GM19351 (cell line): ENCODE measurements at regions not wholly inside any gene's neighbourhood (a gene's known extent, or its start where the extent isn't known, plus 50 kb on each side); places are given as distances from the start of the nearest gene placed in this dataset.
A peak's percentile ranks its signal among the peaks of the same experiment; 100 is the strongest.
"Not testable (repeated sequence)": the region's sequence is repeated elsewhere in the genome, so short reads cannot be mapped to it uniquely, and the experiment has no call there.

Experiments
- ATAC-seq: cut with Tn5 transposase; IDR thresholded peaks from one replicate; pipeline ENCODE4 v1.9.1; 2021; ENCODE audit warnings: mild to moderate bottlenecking, moderate library complexity; ENCODE audit not compliant: unreplicated experiment

DNA sequence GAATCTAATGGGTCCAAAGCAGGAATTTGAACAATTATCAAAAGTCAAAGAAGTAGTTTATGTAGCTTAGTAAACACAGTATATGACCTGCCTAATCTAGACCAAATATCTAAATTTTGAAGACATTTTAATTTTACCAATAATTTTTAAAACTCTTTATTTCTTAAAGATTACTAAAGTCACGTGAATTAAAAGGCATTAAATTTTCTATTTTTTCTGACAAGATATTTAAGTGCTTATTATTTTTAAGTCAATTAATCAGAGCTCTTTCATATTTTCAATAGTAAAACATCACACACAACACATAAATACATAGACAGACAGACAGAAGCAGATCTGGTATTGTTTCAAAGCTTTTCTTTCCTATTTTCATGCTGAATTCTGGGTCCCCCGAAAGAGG lies 89.5 kb downstream of the ZNF467 start:
- ATAC-seq, result no peak

- no peak for ATAC-seq
Measured at GRCh38 chr7:149683181-149683580, 90.2 kb downstream of the ZNF467 start.

DNA sequence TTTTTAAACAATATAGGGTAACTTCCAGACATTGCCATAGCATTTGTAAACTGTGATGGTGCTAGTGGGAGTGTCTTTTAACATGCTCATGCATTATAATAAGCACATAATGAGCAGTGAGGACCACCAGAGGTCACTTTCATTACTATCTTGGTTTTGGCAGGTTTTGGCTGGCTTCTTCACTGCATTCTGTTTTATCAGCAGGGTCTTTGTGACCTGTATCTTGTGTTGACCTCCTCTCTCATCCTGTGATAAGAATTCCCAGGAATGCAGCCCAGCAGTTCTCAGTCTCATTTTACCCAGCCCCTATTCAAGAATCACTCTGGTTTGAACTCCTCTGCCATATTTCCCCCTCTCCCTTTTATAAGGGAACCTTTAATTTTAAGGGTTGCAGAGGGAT lies 91.3 kb downstream of the ZNF467 start:
- ATAC-seq, result no peak

DNA sequence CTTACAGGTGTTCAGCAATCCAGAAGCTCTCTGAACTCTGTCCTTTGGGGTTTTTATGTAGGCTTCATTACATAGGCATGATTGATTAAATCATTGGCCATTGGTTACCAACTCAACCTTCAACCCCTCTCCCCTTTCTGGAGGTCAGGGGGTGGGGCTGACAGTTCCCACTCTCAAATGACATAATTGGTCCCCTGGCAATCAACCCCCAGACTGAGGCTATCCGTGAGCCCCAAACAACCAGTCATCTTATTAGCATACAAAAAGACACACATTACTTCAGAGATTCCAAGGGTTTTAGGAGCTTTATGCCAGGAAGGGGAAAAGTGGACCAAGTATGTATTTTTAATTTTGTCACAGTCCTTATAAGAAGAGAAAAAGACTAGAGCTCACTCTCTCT lies 92.1 kb downstream of the ZNF467 start:
- ATAC-seq, result no peak

DNA sequence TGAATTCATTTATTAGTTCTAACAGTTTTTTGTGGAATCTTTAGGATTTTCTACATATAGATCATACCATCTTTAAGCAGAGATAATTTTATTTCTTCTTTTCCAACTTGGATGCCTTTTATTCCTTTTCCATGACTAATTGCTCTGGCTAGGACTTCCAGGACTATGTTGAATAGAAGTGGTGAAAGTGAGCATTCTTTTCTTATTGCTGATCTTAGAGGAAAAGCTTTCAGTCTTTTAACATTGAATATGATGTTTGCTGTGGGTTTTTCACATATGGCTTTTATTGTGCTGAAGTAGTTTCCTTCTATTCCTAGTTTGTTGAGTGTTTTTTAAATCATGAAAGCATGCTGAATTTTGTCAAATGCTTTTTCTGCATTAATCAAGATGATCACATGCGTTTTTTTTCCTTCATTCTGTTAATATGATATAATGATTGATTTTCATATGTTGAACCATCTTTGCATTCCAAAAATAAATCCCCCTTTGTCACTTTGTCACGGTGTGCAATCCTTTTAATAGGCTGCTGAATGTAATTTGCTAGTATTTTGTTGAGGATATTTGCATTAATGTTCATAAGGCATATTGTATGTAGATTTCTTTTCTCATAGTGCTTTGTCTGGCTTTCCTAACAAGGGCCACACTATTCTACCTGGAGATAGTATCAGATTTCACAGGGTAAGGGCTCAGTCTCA lies 92.9 kb downstream of the ZNF467 start:
- ATAC-seq, result no peak

DNA sequence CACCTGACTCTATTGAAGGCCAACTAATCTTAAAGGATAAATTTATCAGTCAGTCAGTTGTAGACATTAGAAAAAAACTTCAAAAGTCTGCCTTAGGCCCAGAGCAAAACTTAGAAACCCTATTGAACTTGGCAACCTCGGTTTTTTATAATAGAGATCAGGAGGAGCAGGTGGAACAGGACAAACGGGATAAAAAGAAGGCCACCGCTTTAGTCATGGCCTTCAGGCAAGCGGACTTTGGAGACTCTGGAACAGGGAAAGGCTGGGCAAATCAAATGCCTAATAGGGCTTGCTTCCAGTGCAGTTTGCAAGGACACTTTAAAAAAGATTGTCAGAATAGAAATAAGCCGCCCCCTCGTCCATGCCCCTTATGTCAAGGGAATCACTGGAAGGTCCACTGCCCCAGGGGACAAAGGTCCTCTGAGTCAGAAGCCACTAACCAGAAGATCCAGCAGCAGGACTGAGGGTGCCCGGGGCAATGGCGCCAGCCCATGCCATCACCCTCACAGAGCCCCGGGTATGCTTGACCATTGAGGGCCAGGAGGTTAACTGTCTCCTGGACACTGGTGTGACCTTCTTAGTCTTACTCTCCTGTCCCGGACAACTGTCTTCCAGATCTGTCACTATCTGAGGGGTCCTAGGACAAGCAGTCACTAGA lies 98.5 kb downstream of the ZNF467 start:
- ATAC-seq, result not testable (repeated sequence)

DNA sequence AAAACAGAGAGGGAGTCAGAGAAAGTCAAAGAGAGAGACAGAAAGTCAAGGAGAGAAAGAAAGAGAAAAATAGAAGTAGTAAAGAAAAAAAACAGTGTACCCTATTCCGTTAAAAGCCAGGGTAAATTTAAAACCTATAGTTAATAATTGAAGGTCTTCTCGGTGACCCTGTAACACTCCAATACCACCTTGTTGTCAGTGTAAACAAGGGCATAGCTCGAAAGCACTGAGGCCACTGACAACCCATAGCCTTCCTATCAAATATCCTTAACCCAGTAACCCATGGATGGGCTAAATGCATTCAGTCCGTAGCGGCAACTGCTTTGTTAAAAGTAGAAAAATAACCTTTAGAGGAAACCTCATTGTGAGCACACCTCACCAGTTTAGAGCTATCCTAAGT lies 100.4 kb downstream of the ZNF467 start:
- ATAC-seq, result no peak

- no peak for ATAC-seq
Measured at GRCh38 chr7:149670288-149670687, 103.1 kb downstream of the ZNF467 start.

- ATAC-seq, result no peak
Measured at GRCh38 chr7:149669121-149669818, 104.1 kb downstream of the ZNF467 start.

DNA sequence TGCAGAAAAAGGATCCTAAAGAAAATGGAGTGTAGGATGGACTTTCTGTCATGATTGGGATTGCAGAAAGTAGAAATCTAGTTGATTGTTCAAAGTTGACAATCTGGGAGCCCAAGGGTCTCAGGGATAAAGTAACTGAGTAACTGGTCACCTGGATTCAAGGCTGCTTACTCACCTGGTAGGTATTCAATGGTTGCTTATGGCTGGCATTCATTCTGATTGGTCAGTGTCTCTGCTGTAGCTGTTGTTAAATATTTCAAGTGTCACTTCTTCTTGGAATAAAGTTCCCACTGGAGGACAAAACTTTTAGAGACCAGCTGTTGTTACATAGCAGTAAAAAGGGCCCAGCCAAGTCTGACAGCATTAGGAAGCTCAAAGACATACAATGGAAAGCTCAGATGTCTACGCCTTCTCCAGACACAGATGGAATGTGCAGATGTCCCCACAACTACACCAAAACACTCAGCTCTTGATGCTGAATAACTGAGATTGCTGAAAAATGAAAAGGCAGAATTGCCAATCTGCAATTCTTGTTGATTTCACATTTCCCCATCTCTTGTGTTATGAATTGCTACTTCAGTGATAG lies 106.9 kb downstream of the ZNF467 start:
- no peak for ATAC-seq

- ATAC-seq, result not testable (repeated sequence)
Measured at GRCh38 chr7:149665618-149666017, 107.8 kb downstream of the ZNF467 start.

DNA sequence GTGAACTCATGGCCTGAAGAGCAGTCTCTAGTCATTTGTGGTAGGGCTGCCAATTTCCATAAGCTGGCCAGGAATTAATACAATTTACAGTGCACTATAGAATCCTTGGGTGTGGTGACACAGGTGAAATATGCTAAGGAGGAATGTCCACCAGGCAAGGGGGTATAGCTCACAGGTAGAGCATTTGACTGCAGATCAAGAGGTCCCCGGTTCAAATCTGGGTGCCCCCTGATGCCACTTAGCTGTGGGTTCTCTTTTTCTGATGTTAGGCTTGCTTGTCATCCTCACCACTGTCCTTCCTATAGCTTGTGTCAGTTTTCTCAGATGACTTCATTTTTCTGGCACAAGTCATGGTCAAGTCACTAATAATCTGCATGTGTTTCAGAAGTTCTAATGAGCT lies 108.7 kb downstream of the ZNF467 start:
- no peak for ATAC-seq

DNA sequence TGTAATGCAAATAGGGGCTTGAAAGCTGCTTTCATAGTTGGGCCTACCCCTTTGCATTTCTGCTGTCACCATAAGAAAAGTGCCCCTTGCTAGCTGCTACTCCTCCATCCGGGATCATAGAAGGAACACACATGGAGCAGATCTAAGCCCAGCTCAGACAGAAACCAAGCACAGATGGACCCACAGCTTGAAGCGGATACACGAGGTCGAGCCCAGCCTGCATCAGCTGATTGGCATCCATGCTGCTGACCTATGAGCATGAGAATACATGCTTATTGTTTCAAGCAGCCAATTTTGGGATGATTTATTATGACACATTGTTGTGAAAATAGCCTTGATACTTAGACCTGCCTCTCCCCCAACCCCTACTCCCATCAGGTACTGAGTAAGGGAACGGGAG lies 109.2 kb downstream of the ZNF467 start:
- ATAC-seq, result no peak

DNA sequence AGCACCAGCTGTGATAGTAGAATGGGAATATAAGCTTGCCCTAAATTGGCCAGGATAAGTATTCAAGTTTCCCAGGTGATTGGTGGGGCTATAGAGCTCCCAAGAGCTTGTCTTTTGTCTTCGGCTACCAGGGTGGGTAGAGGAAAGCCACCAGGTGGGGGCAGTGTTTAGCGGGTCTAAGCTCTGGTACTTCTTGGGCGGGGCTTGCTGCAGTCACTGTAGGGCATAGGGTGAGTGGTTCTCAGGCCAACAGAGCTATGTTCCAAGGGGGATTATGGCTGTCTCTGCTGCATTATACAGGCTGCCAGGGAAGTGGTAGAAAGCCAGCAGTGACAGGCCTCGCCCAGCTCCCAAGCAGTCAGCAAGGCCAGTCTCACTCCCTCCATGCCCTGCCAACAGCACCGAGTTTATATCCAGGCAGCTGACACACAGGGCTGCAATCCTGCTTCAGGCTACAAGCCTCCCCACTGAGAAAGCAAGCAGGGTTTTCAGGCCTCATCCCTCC lies 110.7 kb downstream of the ZNF467 start:
- peak; percentile 98 for ATAC-seq

- ATAC-seq, result no peak
Measured at GRCh38 chr7:149655784-149656183, 117.6 kb downstream of the ZNF467 start.

DNA sequence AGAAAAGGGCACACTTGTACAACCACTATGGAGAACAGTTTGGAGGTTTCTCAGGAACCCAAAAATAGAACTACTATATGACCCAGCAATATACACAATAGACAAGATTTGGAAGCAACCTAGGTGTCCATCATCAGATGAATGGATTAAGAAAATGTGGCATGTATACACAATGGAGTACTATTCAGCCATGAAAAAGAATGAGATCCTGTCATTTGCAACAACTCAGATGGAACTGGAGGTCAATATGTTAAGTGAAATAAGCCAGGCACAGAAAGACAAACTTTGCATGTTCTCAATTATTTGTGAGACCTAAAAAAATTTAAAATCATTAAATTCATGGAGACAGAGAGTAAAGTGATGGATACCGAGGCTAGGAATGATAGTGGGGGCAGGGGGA lies 118.8 kb downstream of the ZNF467 start:
- ATAC-seq, result no peak

GRCh38 chr7:149650190-149650589 lies 123.2 kb downstream of the ZNF467 start:
- ATAC-seq, result not testable (repeated sequence)

- ATAC-seq, result no peak
Measured at GRCh38 chr7:149644754-149645153, 128.6 kb downstream of the ZNF467 start.

DNA sequence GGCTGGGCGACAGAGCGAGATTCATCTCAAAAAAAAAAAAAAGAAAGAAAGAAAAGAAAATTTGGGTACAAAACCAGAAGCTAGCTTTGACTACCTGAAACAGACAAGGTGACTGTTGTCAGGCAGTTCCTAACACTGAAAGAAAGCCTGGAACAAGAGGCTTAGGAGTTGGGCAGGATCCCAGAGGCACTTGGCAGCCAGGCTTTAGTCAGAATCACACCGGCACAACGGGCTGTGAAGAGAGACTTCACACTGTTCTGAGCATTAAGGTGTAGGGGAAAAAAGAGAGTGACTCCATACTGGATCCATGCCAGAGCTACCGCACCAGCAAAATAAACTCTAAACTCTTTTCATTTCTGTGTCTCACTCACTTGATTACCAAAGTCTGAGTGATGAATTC lies 130.8 kb downstream of the ZNF467 start:
- no peak for ATAC-seq

- ATAC-seq, result no peak
Measured at GRCh38 chr7:149638566-149639320, 134.6 kb downstream of the ZNF467 start.
